GM06990 (cell line): ENCODE measurements at regions not wholly inside any gene's neighbourhood (a gene's known extent, or its start where the extent isn't known, plus 50 kb on each side); places are given as distances from the start of the nearest gene placed in this dataset.

Experiments used
- DNase-seq: peaks from one replicate; pipeline ENCODE4 v3.0.0-alpha.2; 2011; ENCODE audit not compliant: insufficient read length; ENCODE audit errors: extremely low read depth
- H3K27me3 ChIP-seq: replicated peaks from 2 replicates; pipeline ENCODE4 v1.6.0; 2011; ENCODE audit warnings: low read length; ENCODE audit not compliant: control insufficient read depth, insufficient read depth
- H3K36me3 ChIP-seq: 2 replicates; pipeline ENCODE4 v1.5.1; 2011; ENCODE audit warnings: low read length; ENCODE audit not compliant: control insufficient read depth, insufficient read depth
- H3K4me3 ChIP-seq: replicated peaks from 2 replicates; pipeline ENCODE4 v1.5.1; 2011; ENCODE audit warnings: low read depth, mild to moderate bottlenecking, control low read depth, low read length
- CTCF ChIP-seq: IDR thresholded peaks from 2 replicates; pipeline ENCODE4 v1.5.1; 2011; ENCODE audit warnings: low read length, control low read depth, mild to moderate bottlenecking, inconsistent platforms; ENCODE audit not compliant: insufficient read depth, poor library complexity, severe bottlenecking

GRCh38 chr6:113654396-113654795 is 202.7 kb upstream of the MARCKS start:
- no peaks in the 10 kb centered on the region for H3K36me3 ChIP-seq
- no peak for DNase-seq
- TF ChIP-seq CTCF = no peak
- H3K27me3 ChIP-seq = no peaks in the 10 kb centered on the region
- no peak overlapping the region for H3K4me3 ChIP-seq

DNA sequence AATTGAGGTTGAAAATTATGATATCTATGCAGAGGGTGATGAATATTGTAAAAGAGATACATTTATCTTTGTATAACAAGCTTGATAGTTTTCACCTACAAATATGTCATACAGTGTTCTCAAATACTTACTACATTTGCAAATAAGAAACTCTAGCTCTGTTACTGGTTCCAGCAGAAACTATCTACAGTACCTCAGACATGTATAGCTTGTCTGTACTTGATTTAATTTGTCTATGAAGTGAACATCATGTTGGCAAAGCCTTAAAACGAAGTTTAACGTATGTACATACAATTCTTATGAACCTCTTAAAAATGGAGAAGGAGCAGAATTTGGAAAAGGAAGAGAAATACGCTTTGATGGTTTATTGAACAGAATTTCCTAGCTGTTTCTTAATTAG is 201.4 kb upstream of the MARCKS start:
- Histone ChIP-seq H3K27me3 (no peaks in the 10 kb centered on the region), H3K4me3 (no peak overlapping the region), H3K36me3 (no peaks in the 10 kb centered on the region)
- no peak for TF ChIP-seq CTCF
- no peak for DNase-seq

DNA sequence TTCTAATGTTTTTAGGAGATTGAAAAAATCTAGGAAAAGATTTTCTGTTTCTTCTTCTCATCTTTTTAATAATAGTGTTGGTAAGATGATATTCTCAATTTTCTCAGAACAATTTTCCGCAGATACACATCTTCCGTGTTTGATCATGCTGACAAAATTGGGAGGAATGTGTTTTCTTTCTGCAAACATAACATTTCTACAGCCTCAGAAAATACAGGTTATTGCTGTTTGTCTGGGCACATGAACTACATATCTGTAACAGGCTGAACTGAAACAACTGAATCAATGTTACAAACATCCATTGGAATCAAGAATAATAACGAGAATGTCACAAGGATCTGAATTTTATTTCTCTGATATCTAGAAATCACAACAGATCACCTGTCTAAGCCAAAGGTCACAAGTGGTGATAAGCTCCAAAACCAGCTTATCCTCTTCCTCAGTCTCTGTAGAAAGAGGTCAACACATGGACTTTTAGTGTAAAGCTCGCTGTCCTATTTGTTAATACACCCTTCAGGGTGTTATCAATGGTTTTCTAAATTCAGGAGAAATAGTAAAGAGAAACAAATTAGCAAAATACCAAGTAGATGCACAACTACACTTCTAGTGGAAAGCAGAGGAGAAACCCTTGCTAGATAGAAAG is 197.3 kb upstream of the MARCKS start:
- H3K4me3 ChIP-seq = no peak overlapping the region
- no peaks in the 10 kb centered on the region for H3K36me3 ChIP-seq
- no peak for DNase-seq
- TF ChIP-seq CTCF = no peak
- H3K27me3 ChIP-seq = no peaks in the 10 kb centered on the region

DNA sequence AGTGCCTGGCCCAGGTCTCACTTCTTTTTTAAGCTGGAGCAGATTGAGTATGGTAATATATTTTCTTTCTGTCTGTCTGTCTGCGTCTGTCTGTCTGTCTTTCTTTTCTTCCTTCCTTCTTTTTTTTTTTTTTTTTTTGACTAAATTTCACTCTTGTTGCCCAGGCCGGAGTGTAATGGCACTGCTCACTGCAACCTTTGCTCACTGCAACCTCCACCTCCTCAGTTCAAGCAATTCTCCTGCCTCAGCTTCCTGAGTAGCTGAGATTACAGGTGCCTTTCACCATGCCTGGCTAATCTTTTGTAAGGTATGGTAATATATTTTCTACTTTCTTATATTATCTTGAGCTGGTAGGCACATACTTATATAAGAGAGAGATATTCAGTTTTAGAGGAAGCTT is 196.3 kb upstream of the MARCKS start:
- H3K27me3 ChIP-seq = no peaks in the 10 kb centered on the region
- TF ChIP-seq CTCF = no peak
- no peak for DNase-seq
- H3K36me3 ChIP-seq = no peaks in the 10 kb centered on the region
- no peak overlapping the region for H3K4me3 ChIP-seq

- no peak overlapping the region for H3K4me3 ChIP-seq
- H3K36me3 ChIP-seq = no peaks in the 10 kb centered on the region
- H3K27me3 ChIP-seq = no peaks in the 10 kb centered on the region
- TF ChIP-seq CTCF = no peak
- DNase-seq = no peak
Observed at GRCh38 chr6:113662093-113662665, 195.0 kb upstream of the MARCKS start.
